ENCODE measurements at regions not wholly inside any gene's neighbourhood (a gene's known extent, or its start where the extent isn't known, plus 50 kb on each side); places are given as distances from the start of the nearest gene placed in this dataset.

- WGBS, 2 donors = 36 to 44% methylated on average over 1 of the region's 1 CpG
- no peak for ATAC-seq
- TF ChIP-seq CTCF (IDR thresholded peaks at IDR 0.05) = no peak
- FAIRE-seq = no peak
- peaks cover 0 to 5% (median 1%) of the 10 kb centered on the region in 4 donors for H3K27me3 ChIP-seq
- no peak for DNase-seq
- no peaks in the 10 kb centered on the region for H3K9me3 ChIP-seq
- no peaks in the 10 kb centered on the region for H3K4me1 ChIP-seq
- intact Hi-C loops (cut with DNase I) = no loop called here
- H3K36me3 ChIP-seq = no peaks in the 10 kb centered on the region
- no peak overlapping the region for H3K27ac ChIP-seq
- no peak overlapping the region for H3K4me3 ChIP-seq
Measured at GRCh38 chr2:71976685-71977084, 171.0 kb downstream of the CYP26B1 start.

GRCh38 chr2:71974846-71975245, 172.8 kb downstream of the CYP26B1 start:
- no peaks in the 10 kb centered on the region for H3K36me3 ChIP-seq
- no peak for TF ChIP-seq CTCF (IDR thresholded peaks at IDR 0.05)
- intact Hi-C loops (cut with DNase I) = no loop called here
- no peaks in the 10 kb centered on the region for H3K4me1 ChIP-seq
- FAIRE-seq (no peak), DNase-seq (no peak), ATAC-seq (no peak)
- H3K27ac ChIP-seq = no peak overlapping the region
- H3K4me3 ChIP-seq = no peak overlapping the region
- no peaks in the 10 kb centered on the region for H3K9me3 ChIP-seq
- peaks cover 0 to 5% (median 1%) of the 10 kb centered on the region in 4 donors for H3K27me3 ChIP-seq

GRCh38 chr2:71971493-71971892, 176.2 kb downstream of the CYP26B1 start:
- no peaks in the 10 kb centered on the region for H3K36me3 ChIP-seq
- intact Hi-C loops (cut with DNase I) = no loop called here
- no peaks in the 10 kb centered on the region for H3K4me1 ChIP-seq
- H3K9me3 ChIP-seq = no peaks in the 10 kb centered on the region
- WGBS, 2 donors = 40 to 51% methylated on average over 4 of the region's 4 CpGs
- no peak overlapping the region for H3K4me3 ChIP-seq
- H3K27me3 ChIP-seq = peaks cover 0 to 2% (median 0%) of the 10 kb centered on the region in 4 donors
- FAIRE-seq (no peak), DNase-seq (no peak), ATAC-seq (no peak)
- no peak overlapping the region for H3K27ac ChIP-seq
- no peak for TF ChIP-seq CTCF (IDR thresholded peaks at IDR 0.05)

GRCh38 chr2:71965530-71965929, 182.1 kb downstream of the CYP26B1 start:
- H3K27me3 ChIP-seq = no peaks in the 10 kb centered on the region
- DNase-seq = no peak
- no peak for FAIRE-seq
- intact Hi-C loops (cut with DNase I) = no loop called here
- no peak overlapping the region for H3K4me3 ChIP-seq
- TF ChIP-seq CTCF (IDR thresholded peaks at IDR 0.05) = no peak
- no peak overlapping the region for H3K27ac ChIP-seq
- no peaks in the 10 kb centered on the region for H3K9me3 ChIP-seq
- H3K4me1 ChIP-seq = no peaks in the 10 kb centered on the region
- ATAC-seq = no peak
- no peaks in the 10 kb centered on the region for H3K36me3 ChIP-seq
- 28 to 36% methylated on average over 1 of the region's 1 CpG for WGBS, 2 donors

GRCh38 chr2:71962911-71963694, 184.6 kb downstream of the CYP26B1 start:
- FAIRE-seq (no peak), ATAC-seq (no peak)
- WGBS, 2 donors = 43 to 52% methylated on average over 10 of the region's 10 CpGs

More at GRCh38 chr2:71962911-71963694, 184.6 kb downstream of the CYP26B1 start:
- Histone ChIP-seq H3K4me1 (no peaks in the 10 kb centered on the region), H3K4me3 (no peak overlapping the region), H3K9me3 (no peaks in the 10 kb centered on the region), H3K36me3 (no peaks in the 10 kb centered on the region), H3K27ac (no peak overlapping the region), H3K27me3 (no peaks in the 10 kb centered on the region)
- TF ChIP-seq CTCF (IDR thresholded peaks at IDR 0.05) = no peak
- no peak for DNase-seq
- intact Hi-C loops (cut with DNase I) = no loop called here
